SK-N-SH (cell line): ENCODE measurements at regions not wholly inside any gene's neighbourhood (a gene's known extent, or its start where the extent isn't known, plus 50 kb on each side); places are given as distances from the start of the nearest gene placed in this dataset.

Source experiments
- EP300 ChIP-seq, 2 experiments: IDR thresholded peaks; 2 replicates each; pipeline versions ENCODE4 v1.4.0 to v1.6.1; 2012; ENCODE audit warnings: borderline replicate concordance in 1 of 2, low read depth in 1 of 2, low read length in 1 of 2
- EZH2phosphoT487 ChIP-seq: fragments of 200-600 bp; sonication (generic); IDR thresholded peaks from 2 replicates; pipeline ENCODE4 v1.6.1; 2017; ENCODE audit warnings: low read depth, mixed run types, mild to moderate bottlenecking, antibody characterized with exemption, moderate library complexity, borderline replicate concordance
- JUND ChIP-seq: IDR thresholded peaks from 2 replicates; pipeline ENCODE4 v1.4.0; 2012
- REST ChIP-seq: IDR thresholded peaks from 2 replicates; pipeline ENCODE4 v1.6.1; 2012; ENCODE audit warnings: mild to moderate bottlenecking, low read depth, low read length, moderate library complexity
- YY1 ChIP-seq: IDR thresholded peaks from 2 replicates; pipeline ENCODE4 v1.4.0; 2012; ENCODE audit warnings: low read depth, mild to moderate bottlenecking
- TF ChIP-seq, protein P1 (sequence below): fragments of 200-600 bp; sonication (generic); IDR thresholded peaks from 2 replicates; pipeline ENCODE4 v1.6.1; 2017; ENCODE audit warnings: antibody characterized with exemption, mild to moderate bottlenecking, moderate library complexity

GRCh38 chr2:60172801-60173200 is 380.7 kb downstream of the BCL11A start:
- TF ChIP-seq EZH2phosphoT487 = no peak
- TF ChIP-seq, protein P1, sequence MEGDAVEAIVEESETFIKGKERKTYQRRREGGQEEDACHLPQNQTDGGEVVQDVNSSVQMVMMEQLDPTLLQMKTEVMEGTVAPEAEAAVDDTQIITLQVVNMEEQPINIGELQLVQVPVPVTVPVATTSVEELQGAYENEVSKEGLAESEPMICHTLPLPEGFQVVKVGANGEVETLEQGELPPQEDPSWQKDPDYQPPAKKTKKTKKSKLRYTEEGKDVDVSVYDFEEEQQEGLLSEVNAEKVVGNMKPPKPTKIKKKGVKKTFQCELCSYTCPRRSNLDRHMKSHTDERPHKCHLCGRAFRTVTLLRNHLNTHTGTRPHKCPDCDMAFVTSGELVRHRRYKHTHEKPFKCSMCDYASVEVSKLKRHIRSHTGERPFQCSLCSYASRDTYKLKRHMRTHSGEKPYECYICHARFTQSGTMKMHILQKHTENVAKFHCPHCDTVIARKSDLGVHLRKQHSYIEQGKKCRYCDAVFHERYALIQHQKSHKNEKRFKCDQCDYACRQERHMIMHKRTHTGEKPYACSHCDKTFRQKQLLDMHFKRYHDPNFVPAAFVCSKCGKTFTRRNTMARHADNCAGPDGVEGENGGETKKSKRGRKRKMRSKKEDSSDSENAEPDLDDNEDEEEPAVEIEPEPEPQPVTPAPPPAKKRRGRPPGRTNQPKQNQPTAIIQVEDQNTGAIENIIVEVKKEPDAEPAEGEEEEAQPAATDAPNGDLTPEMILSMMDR = no peak
- TF ChIP-seq REST = no peak
- no peak for TF ChIP-seq YY1
- no peak for TF ChIP-seq EP300 (IDR thresholded peaks at IDR 0.05; ENCODE audit: borderline replicate concordance in 1 of 2, low read depth in 1 of 2, low read length in 1 of 2)
- TF ChIP-seq JUND = no peak
